Islet precursor cell (in vitro differentiated cells): ENCODE measurements at regions not wholly inside any gene's neighbourhood (a gene's known extent, or its start where the extent isn't known, plus 50 kb on each side); places are given as distances from the start of the nearest gene placed in this dataset.

ENCODE experiments used
- DNase-seq: peaks from one replicate; pipeline ENCODE4 v3.0.0-alpha.2; 2018

DNA sequence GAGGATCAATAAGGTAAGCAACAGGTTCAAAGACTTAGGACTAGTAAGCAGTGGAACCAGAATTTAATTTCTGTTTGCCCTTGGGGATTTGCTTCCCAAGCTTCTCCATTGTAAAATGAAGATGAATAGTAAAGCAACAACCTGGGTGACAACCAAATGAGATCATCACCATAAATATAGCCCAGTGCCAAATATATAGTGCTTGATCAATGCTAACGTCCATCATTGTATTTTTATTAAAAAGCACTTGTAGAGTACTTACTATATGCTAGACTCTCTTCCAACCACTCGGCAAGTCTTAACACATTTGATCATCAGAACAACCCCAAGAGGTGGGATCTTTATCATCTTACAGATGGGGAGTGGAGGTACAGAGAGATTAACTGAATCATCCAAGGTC is 51.5 kb upstream of the NMNAT3 start:
- DNase-seq: no peak

DNA sequence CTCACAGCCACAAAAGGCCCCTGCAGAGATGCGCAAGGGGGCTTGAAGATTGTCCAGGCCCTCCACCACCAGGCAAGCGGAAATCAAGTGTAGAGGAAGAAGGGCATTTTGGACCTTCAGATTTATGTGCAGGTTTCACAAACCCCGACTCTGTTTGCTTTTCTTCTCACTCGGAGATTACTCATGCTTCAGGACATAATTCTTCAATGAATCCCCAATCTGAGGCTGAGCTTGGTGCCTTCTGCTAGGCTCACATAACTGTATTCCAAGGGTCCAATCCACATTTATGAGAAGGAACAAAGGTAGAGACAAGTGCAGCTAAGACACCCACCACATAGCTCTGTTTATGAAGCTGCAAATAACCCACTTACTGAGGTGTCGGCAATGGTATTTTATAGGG is 50.6 kb upstream of the NMNAT3 start:
- no peak for DNase-seq
